Loucy (cell line): ENCODE measurements at regions not wholly inside any gene's neighbourhood (a gene's known extent, or its start where the extent isn't known, plus 50 kb on each side); places are given as distances from the start of the nearest gene placed in this dataset.

ENCODE experiments used
- H2AFZ ChIP-seq: fragments of 200-600 bp; sonication (generic); 2 replicates; pipeline ENCODE4 v1.6.0; 2016; ENCODE audit warnings: antibody characterized with exemption, mild to moderate bottlenecking, low read length, moderate library complexity
- H3F3A ChIP-seq: fragments of 200-600 bp; 2 replicates; pipeline ENCODE4 v1.6.0; 2016; ENCODE audit warnings: antibody characterized with exemption, low read depth, mild to moderate bottlenecking
- H3K27me3 ChIP-seq: fragments of 200-600 bp; sonication (generic); 2 replicates; pipeline ENCODE4 v1.6.1; 2014; ENCODE audit warnings: low read length, mild to moderate bottlenecking; ENCODE audit not compliant: insufficient read depth, poor library complexity, severe bottlenecking
- H3K36me3 ChIP-seq: fragments of 200-600 bp; sonication (generic); 2 replicates; pipeline ENCODE4 v1.6.1; 2016; ENCODE audit warnings: low read length; ENCODE audit not compliant: insufficient read depth
- H3K4me1 ChIP-seq: fragments of 200-600 bp; sonication (generic); 2 replicates; pipeline ENCODE4 v1.5.1; 2014; ENCODE audit warnings: low read length, mild to moderate bottlenecking; ENCODE audit not compliant: insufficient read depth, poor library complexity, severe bottlenecking
- H3K4me2 ChIP-seq: fragments of 200-600 bp; sonication (generic); 2 replicates; pipeline ENCODE4 v1.6.0; 2014; ENCODE audit warnings: antibody characterized with exemption, low read length, low read depth, mild to moderate bottlenecking; ENCODE audit not compliant: poor library complexity, severe bottlenecking
- H3K4me3 ChIP-seq: fragments of 200-600 bp; sonication (generic); 2 replicates; pipeline ENCODE4 v1.5.1; 2014; ENCODE audit warnings: low read length, mild to moderate bottlenecking, mixed read lengths; ENCODE audit not compliant: poor library complexity, severe bottlenecking
- H3K79me2 ChIP-seq: fragments of 200-600 bp; sonication (generic); 2 replicates; pipeline ENCODE4 v1.6.1; 2014; ENCODE audit warnings: low read length; ENCODE audit not compliant: insufficient read depth
- H3K9ac ChIP-seq: fragments of 200-600 bp; sonication (generic); 2 replicates; pipeline ENCODE4 v1.6.0; 2014; ENCODE audit warnings: mild to moderate bottlenecking, low read depth, low read length, moderate library complexity; ENCODE audit not compliant: poor library complexity, severe bottlenecking
- H3K9me2 ChIP-seq: fragments of 200-600 bp; sonication (generic); replicated peaks from 2 replicates; pipeline ENCODE4 v1.6.1; 2016; ENCODE audit warnings: low read depth, low read length, mixed read lengths
- H3K9me3 ChIP-seq: fragments of 200-600 bp; sonication (generic); 2 replicates; pipeline ENCODE4 v1.6.1; 2014; ENCODE audit warnings: mild to moderate bottlenecking, antibody characterized with exemption, low read length, low read depth; ENCODE audit not compliant: insufficient read depth
- H4K20me1 ChIP-seq: fragments of 200-600 bp; sonication (generic); 2 replicates; pipeline ENCODE4 v1.6.0; 2014; ENCODE audit warnings: antibody characterized with exemption, low read length, mild to moderate bottlenecking; ENCODE audit not compliant: insufficient read depth, poor library complexity, severe bottlenecking
- EZH2phosphoT487 ChIP-seq: fragments of 200-600 bp; IDR thresholded peaks from 2 replicates; pipeline ENCODE4 v1.6.1; 2018; ENCODE audit warnings: antibody characterized with exemption, mild to moderate bottlenecking, moderate library complexity, borderline replicate concordance
- TF ChIP-seq, protein P1 (sequence below): fragments of 200-600 bp; sonication (generic); conservative IDR thresholded peaks from 2 replicates; pipeline ENCODE4 v1.5.1; 2014; ENCODE audit warnings: mild to moderate bottlenecking, antibody characterized with exemption, low read length

DNA sequence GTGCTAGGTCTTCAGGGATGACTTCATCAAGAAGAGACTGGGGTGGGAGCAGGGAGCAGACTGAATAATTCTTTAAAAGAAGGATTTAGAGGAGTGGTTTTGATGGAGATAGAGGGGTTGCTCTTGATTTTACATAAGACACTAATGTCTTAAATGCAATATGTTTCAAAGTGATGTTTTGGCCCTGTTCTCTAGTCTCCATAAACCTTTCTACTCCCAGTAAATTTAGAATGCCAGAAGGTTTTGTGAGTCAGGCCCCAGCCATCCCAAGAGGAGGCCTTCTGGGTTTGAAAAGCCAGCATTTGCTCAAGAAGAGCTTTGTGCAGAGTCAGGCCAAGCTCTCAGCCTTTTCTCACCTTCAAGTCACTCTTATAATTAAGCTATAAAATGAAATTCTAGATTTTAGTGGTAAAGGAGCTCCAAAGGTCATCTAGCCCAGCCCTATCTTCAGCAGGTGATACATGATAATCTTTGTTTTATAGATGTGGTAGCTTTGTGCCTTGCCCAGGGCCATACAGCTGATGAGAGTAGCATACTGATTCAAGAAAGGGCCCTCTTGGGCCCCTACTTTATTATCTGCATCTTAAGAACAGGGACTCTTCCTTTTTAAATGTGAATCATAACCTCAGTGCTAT, 122.8 kb upstream of the MTNR1B start:
- Histone ChIP-seq H3K36me3 (no peaks in the 10 kb centered on the region), H3K4me3 (no peak overlapping the region), H3K27me3 (no peaks in the 10 kb centered on the region), H3K79me2 (no peaks in the 10 kb centered on the region), H3K4me2 (no peak overlapping the region), H3K9me3 (no peaks in the 10 kb centered on the region), H3F3A (no peaks in the 10 kb centered on the region), H3K4me1 (no peaks in the 10 kb centered on the region), H3K9me2 (no peaks in the 10 kb centered on the region), H2AFZ (no peak overlapping the region), H3K9ac (no peak overlapping the region), H4K20me1 (no peaks in the 10 kb centered on the region)
- no peak for TF ChIP-seq EZH2phosphoT487
- TF ChIP-seq, protein P1, sequence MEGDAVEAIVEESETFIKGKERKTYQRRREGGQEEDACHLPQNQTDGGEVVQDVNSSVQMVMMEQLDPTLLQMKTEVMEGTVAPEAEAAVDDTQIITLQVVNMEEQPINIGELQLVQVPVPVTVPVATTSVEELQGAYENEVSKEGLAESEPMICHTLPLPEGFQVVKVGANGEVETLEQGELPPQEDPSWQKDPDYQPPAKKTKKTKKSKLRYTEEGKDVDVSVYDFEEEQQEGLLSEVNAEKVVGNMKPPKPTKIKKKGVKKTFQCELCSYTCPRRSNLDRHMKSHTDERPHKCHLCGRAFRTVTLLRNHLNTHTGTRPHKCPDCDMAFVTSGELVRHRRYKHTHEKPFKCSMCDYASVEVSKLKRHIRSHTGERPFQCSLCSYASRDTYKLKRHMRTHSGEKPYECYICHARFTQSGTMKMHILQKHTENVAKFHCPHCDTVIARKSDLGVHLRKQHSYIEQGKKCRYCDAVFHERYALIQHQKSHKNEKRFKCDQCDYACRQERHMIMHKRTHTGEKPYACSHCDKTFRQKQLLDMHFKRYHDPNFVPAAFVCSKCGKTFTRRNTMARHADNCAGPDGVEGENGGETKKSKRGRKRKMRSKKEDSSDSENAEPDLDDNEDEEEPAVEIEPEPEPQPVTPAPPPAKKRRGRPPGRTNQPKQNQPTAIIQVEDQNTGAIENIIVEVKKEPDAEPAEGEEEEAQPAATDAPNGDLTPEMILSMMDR, result no peak

DNA sequence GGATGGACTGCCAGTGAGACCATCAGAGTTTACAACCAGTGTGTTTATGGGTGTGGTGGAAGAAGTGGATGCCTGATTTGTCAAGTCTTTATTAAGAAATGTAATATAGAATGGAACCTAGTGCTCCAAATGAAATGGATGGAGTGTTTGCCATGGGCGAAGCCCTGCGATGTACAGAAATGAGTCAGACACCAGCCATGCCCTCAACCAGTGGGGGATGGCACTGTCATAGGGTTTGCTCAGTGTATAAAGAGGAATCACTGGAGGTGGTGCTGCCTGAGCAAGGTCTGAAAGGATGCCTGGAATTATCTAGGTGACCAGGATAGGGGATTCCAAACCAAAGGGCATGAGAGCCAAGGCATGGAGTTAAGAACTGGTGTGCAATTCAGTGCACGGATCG, 120.9 kb upstream of the MTNR1B start:
- Histone ChIP-seq H3K36me3 (no peaks in the 10 kb centered on the region), H3K9ac (no peak overlapping the region), H3K4me3 (no peak overlapping the region), H3K4me2 (no peak overlapping the region), H3K9me2 (no peaks in the 10 kb centered on the region), H3K9me3 (no peaks in the 10 kb centered on the region), H3K27me3 (no peaks in the 10 kb centered on the region), H3K79me2 (no peaks in the 10 kb centered on the region), H4K20me1 (no peaks in the 10 kb centered on the region), H2AFZ (no peak overlapping the region), H3F3A (no peaks in the 10 kb centered on the region), H3K4me1 (no peaks in the 10 kb centered on the region)
- TF ChIP-seq, protein P1, result no peak
- TF ChIP-seq EZH2phosphoT487, result no peak

DNA sequence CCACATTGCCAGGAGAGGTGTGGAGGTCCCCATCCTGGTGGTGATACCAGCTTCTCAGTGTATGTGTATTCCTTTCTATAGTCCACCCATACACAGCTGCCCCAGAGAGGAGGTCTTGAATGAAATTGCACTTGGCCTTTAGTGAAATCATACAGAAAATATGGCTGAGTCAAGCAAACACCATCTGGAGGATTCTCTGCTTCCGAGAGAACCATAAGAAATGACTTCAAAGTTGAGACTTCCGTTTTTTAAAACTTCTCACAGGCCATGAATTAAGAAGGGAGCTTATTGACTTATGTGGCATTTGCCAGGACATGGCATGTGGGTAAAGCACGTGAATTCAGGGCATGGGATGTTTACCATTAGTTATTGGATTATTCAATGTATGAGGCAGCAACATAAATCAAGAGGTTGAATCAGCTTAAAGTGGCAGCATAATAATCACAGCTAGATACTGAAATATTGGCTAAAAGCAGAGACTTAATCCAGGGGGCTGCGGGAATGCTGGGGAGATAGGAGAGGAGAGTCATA, 119.1 kb upstream of the MTNR1B start:
- no peaks in the 10 kb centered on the region for H3K79me2 ChIP-seq
- H3K36me3 ChIP-seq, result no peaks in the 10 kb centered on the region

More for the DNA sequence above, 119.1 kb upstream of the MTNR1B start:
- no peak overlapping the region for H3K9ac ChIP-seq
- no peaks in the 10 kb centered on the region for H4K20me1 ChIP-seq
- no peak overlapping the region for H3K4me2 ChIP-seq
- H3K4me1 ChIP-seq, result no peaks in the 10 kb centered on the region
- TF ChIP-seq, protein P1, result no peak
- no peak for TF ChIP-seq EZH2phosphoT487
- H3K4me3 ChIP-seq, result no peak overlapping the region
- no peak overlapping the region for H2AFZ ChIP-seq
- no peaks in the 10 kb centered on the region for H3K9me2 ChIP-seq
- H3F3A ChIP-seq, result no peaks in the 10 kb centered on the region
- no peaks in the 10 kb centered on the region for H3K27me3 ChIP-seq
- no peaks in the 10 kb centered on the region for H3K9me3 ChIP-seq
